Ovary (tissue), 3 donors: ENCODE measurements at regions not wholly inside any gene's neighbourhood (a gene's known extent, or its start where the extent isn't known, plus 50 kb on each side); places are given as distances from the start of the nearest gene placed in this dataset.

ENCODE experiments used
- EP300 ChIP-seq: sonication (generic); formaldehyde crosslinking; IDR thresholded peaks from one replicate; pipeline ENCODE4 v1.6.1; 2017; ENCODE audit warnings: antibody characterized with exemption
- POLR2A ChIP-seq: fragments of 450-650 bp; IDR thresholded peaks from one replicate; pipeline ENCODE4 v1.6.1; 2017; ENCODE audit warnings: antibody characterized with exemption, mild to moderate bottlenecking, moderate library complexity
- TF ChIP-seq, protein P1 (sequence below), 3 donors: fragments of 450-650 bp in 2 of 3; fragments of 200-600 bp in 1 of 3; IDR thresholded peaks; one replicate each; pipeline versions ENCODE4 v1.5.1 to v1.8.0; 2016 to 2022; ENCODE audit warnings: antibody characterized with exemption in 3 of 3, mild to moderate bottlenecking in 1 of 3
- donor health status: DM: no; HTN: no; CAD: no.

DNA sequence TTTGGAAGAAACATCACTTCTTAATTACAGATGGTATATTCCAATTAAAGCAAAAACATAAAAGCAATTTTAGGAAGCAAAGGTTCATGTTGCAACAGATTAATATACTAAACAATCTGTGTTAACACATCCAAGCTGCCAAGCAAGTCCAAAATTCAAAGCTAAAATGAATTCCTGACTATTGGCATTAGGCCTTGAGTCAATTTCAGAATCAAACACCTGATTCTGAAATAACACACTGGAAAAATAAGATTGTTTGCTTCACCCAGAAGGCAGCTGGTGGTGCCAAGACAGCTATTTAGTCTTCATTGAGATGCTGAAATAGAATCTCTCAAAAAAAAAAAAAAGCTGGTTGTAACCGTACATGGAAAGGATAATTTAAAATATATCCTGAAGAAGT lies 465.6 kb downstream of the SOCS6 start:
- TF ChIP-seq, protein P1, sequence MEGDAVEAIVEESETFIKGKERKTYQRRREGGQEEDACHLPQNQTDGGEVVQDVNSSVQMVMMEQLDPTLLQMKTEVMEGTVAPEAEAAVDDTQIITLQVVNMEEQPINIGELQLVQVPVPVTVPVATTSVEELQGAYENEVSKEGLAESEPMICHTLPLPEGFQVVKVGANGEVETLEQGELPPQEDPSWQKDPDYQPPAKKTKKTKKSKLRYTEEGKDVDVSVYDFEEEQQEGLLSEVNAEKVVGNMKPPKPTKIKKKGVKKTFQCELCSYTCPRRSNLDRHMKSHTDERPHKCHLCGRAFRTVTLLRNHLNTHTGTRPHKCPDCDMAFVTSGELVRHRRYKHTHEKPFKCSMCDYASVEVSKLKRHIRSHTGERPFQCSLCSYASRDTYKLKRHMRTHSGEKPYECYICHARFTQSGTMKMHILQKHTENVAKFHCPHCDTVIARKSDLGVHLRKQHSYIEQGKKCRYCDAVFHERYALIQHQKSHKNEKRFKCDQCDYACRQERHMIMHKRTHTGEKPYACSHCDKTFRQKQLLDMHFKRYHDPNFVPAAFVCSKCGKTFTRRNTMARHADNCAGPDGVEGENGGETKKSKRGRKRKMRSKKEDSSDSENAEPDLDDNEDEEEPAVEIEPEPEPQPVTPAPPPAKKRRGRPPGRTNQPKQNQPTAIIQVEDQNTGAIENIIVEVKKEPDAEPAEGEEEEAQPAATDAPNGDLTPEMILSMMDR (IDR thresholded peaks at IDR 0.05), result no peak
- TF ChIP-seq POLR2A (no peak), EP300 (no peak)
